ENCODE measurements at regions not wholly inside any gene's neighbourhood (a gene's known extent, or its start where the extent isn't known, plus 50 kb on each side); places are given as distances from the start of the nearest gene placed in this dataset.
"Not testable (repeated sequence)": the region's sequence is repeated elsewhere in the genome, so short reads cannot be mapped to it uniquely, and the experiment has no call there.

GRCh38 chr7:73161727-73162126 is 75.9 kb upstream of the SPDYE9 start:
- not testable (repeated sequence) for H3K9me3 Mint-ChIP-seq; H4K8ac ChIP-seq (replicated peaks; ENCODE audit: insufficient read length, low read depth, low read length); H3K9me3 ChIP-seq (ENCODE audit: control insufficient read depth, low read depth, low read length); H3K27ac ChIP-seq (ENCODE audit: insufficient read length, low read depth, low read length); H3K27ac Mint-ChIP-seq; H2AFZ ChIP-seq (ENCODE audit: low read length); H3K9ac ChIP-seq (ENCODE audit: extremely low read depth, insufficient read length, low read length); H3K27me3 Mint-ChIP-seq (ENCODE audit: low read depth); H3K56ac ChIP-seq (ENCODE audit: insufficient read length, low read depth, low read length); H3K23me2 ChIP-seq (ENCODE audit: insufficient read length, low read depth, low read length, poor library complexity, severe bottlenecking); H2BK12ac ChIP-seq (ENCODE audit: insufficient read length, low read depth, low read length); H3K23ac ChIP-seq (ENCODE audit: insufficient read length, low read depth, low read length); H3K4me3 Mint-ChIP-seq; H3K4me1 Mint-ChIP-seq; H2BK5ac ChIP-seq (ENCODE audit: insufficient read length, low read length); H4K5ac ChIP-seq (ENCODE audit: insufficient read length, low read depth, low read length); H3K14ac ChIP-seq (ENCODE audit: insufficient read depth, low read length); H3K79me1 ChIP-seq (ENCODE audit: insufficient read depth, low read depth, low read length, poor library complexity, severe bottlenecking); H3K79me2 ChIP-seq (ENCODE audit: insufficient read depth, low read length); H3K27me3 ChIP-seq (ENCODE audit: insufficient read depth, low read length); H2BK120ac ChIP-seq (ENCODE audit: low read depth, low read length, poor library complexity, severe bottlenecking); H3K36me3 Mint-ChIP-seq (ENCODE audit: insufficient read depth in 1 of 3, low read depth in 3 of 3); H2BK15ac ChIP-seq (ENCODE audit: low read depth, low read length); H3T11ph ChIP-seq (ENCODE audit: low read length); H3K4me1 ChIP-seq (ENCODE audit: insufficient read depth, low read length); H3K18ac ChIP-seq (ENCODE audit: insufficient read length, low read depth, low read length); H3K4me2 ChIP-seq (ENCODE audit: insufficient read depth, insufficient read length, low read length); H2BK20ac ChIP-seq (ENCODE audit: low read depth, low read length, poor library complexity, severe bottlenecking); DNase-seq; H4K91ac ChIP-seq (ENCODE audit: insufficient read length, low read depth, low read length); H3K4ac ChIP-seq (ENCODE audit: low read depth, low read length); H2AK5ac ChIP-seq (ENCODE audit: insufficient read length, low read length); H4K20me1 ChIP-seq (ENCODE audit: control insufficient read depth, insufficient read depth, insufficient read length)
- no CpG with 5 or more reads among the region's 4 CpGs for WGBS (ENCODE audit: extremely low coverage, insufficient read length, low lambda C conversion rate)

- not testable (repeated sequence) for H3K27me3 Mint-ChIP-seq (ENCODE audit: low read depth); H3K4me3 Mint-ChIP-seq; H3K56ac ChIP-seq (ENCODE audit: insufficient read length, low read depth, low read length); DNase-seq; H3K4me1 ChIP-seq (ENCODE audit: insufficient read depth, low read length); H4K5ac ChIP-seq (ENCODE audit: insufficient read length, low read depth, low read length); H3K18ac ChIP-seq (ENCODE audit: insufficient read length, low read depth, low read length); H3K27ac Mint-ChIP-seq; H4K8ac ChIP-seq (replicated peaks; ENCODE audit: insufficient read length, low read depth, low read length); H3K79me1 ChIP-seq (ENCODE audit: insufficient read depth, low read depth, low read length, poor library complexity, severe bottlenecking); H4K20me1 ChIP-seq (ENCODE audit: control insufficient read depth, insufficient read depth, insufficient read length); H2AK5ac ChIP-seq (ENCODE audit: insufficient read length, low read length); H3K4ac ChIP-seq (ENCODE audit: low read depth, low read length); H3T11ph ChIP-seq (ENCODE audit: low read length); H3K27ac ChIP-seq (ENCODE audit: insufficient read length, low read depth, low read length); H3K36me3 Mint-ChIP-seq (ENCODE audit: insufficient read depth in 1 of 3, low read depth in 3 of 3); H3K23ac ChIP-seq (ENCODE audit: insufficient read length, low read depth, low read length); H2BK20ac ChIP-seq (ENCODE audit: low read depth, low read length, poor library complexity, severe bottlenecking); H3K4me1 Mint-ChIP-seq; H3K4me2 ChIP-seq (ENCODE audit: insufficient read depth, insufficient read length, low read length); H3K14ac ChIP-seq (ENCODE audit: insufficient read depth, low read length); H3K9me3 Mint-ChIP-seq; H2BK15ac ChIP-seq (ENCODE audit: low read depth, low read length); H4K91ac ChIP-seq (ENCODE audit: insufficient read length, low read depth, low read length); H2BK120ac ChIP-seq (ENCODE audit: low read depth, low read length, poor library complexity, severe bottlenecking); H2BK12ac ChIP-seq (ENCODE audit: insufficient read length, low read depth, low read length); H3K9ac ChIP-seq (ENCODE audit: extremely low read depth, insufficient read length, low read length); H3K23me2 ChIP-seq (ENCODE audit: insufficient read length, low read depth, low read length, poor library complexity, severe bottlenecking); H3K9me3 ChIP-seq (ENCODE audit: control insufficient read depth, low read depth, low read length); H2BK5ac ChIP-seq (ENCODE audit: insufficient read length, low read length); H3K27me3 ChIP-seq (ENCODE audit: insufficient read depth, low read length); H3K79me2 ChIP-seq (ENCODE audit: insufficient read depth, low read length); H2AFZ ChIP-seq (ENCODE audit: low read length)
- WGBS (ENCODE audit: extremely low coverage, insufficient read length, low lambda C conversion rate) = no CpG with 5 or more reads among the region's 9 CpGs
Observed at GRCh38 chr7:73157169-73157661, 71.4 kb upstream of the SPDYE9 start.
